Breast epithelium (tissue), 3 donors: ENCODE measurements at regions not wholly inside any gene's neighbourhood (a gene's known extent, or its start where the extent isn't known, plus 50 kb on each side); places are given as distances from the start of the nearest gene placed in this dataset.

Source experiments
- POLR2A ChIP-seq: fragments of 450-650 bp; IDR thresholded peaks from one replicate; pipeline ENCODE4 v1.6.1; 2016; ENCODE audit warnings: antibody characterized with exemption, mild to moderate bottlenecking, moderate library complexity
- POLR2AphosphoS5 ChIP-seq, 3 donors: sonication (generic); formaldehyde crosslinking; IDR thresholded peaks; one replicate each; pipeline ENCODE4 v1.6.1; 2017; ENCODE audit warnings: antibody characterized with exemption in 3 of 3
- TF ChIP-seq, protein P1 (sequence below), 3 donors: fragments of 450-650 bp; IDR thresholded peaks; one replicate each; pipeline ENCODE4 v1.5.1; 2016 to 2017; ENCODE audit warnings: antibody characterized with exemption in 3 of 3, mild to moderate bottlenecking in 3 of 3, moderate library complexity in 3 of 3

DNA sequence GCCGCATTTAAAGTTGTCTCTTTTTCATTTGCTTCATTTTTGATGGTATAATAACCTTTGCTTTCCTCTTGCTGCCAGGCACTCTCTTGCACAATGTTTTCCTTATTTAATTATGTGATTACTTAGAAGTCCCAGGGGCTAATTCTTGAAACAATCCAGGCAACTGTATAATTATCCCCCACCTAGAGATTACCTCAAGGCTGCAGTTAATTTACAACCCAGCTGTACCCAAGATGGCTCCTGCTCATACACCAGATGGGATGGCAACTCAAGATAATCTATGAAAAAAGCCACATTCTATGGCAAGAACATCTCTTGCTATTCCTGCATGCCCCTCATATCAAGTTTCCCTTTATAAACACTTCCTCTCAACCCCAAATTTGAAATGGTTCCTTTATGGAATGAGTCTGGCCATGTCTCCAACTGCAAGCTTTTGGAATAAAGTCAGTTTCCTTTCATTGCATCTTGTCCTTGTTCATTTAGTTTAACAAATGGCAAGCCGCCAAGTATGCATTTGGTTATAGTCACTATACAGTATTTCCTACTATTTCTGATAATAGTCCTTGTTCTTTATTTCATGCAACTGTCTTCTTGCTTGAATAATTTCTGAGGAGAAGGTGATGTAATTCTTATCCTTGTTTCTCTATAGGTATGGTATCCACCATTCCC, 1042.6 kb downstream of the PLA2G4A start:
- TF ChIP-seq, protein P1, sequence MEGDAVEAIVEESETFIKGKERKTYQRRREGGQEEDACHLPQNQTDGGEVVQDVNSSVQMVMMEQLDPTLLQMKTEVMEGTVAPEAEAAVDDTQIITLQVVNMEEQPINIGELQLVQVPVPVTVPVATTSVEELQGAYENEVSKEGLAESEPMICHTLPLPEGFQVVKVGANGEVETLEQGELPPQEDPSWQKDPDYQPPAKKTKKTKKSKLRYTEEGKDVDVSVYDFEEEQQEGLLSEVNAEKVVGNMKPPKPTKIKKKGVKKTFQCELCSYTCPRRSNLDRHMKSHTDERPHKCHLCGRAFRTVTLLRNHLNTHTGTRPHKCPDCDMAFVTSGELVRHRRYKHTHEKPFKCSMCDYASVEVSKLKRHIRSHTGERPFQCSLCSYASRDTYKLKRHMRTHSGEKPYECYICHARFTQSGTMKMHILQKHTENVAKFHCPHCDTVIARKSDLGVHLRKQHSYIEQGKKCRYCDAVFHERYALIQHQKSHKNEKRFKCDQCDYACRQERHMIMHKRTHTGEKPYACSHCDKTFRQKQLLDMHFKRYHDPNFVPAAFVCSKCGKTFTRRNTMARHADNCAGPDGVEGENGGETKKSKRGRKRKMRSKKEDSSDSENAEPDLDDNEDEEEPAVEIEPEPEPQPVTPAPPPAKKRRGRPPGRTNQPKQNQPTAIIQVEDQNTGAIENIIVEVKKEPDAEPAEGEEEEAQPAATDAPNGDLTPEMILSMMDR (IDR thresholded peaks at IDR 0.05): no peak
- TF ChIP-seq POLR2AphosphoS5 (IDR thresholded peaks at IDR 0.05) (no peak), POLR2A (no peak)
